ENCODE measurements at regions not wholly inside any gene's neighbourhood (a gene's known extent, or its start where the extent isn't known, plus 50 kb on each side); places are given as distances from the start of the nearest gene placed in this dataset.
A peak's percentile ranks its signal among the peaks of the same experiment; 100 is the strongest.

DNA sequence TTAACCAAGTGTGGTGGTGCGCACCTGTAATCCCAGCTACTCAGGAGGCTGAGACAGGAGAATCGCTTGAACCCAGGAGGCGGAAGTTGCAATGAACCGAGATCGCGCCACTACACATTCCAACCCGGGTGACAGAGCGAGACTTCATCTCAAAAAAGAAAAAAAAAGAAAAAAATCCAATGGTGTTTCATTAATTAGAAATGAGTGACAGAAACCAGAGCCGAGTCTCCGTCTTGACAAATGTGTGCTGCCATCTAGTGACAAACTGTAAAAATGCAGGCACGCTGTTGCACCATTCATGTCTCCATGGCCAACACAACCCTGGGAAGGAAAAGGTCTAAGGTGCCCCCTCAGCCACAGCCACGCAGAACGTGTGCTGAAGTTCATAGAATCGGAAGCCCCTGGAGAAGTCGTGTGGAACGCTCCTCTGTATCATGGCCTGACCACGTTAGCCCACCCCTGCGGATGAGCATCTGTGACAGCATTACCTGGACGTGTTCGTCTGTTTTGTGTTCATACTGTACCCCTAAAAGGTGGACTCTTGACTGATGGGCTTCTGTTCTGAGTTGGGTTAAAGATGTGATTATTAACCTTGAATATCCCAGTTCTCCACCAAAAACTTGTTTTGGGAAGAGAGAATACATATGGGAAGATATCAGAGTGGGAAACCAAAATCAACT, 94.9 kb downstream of the LYZL2 start (continued):
- TF ChIP-seq, protein P1, sequence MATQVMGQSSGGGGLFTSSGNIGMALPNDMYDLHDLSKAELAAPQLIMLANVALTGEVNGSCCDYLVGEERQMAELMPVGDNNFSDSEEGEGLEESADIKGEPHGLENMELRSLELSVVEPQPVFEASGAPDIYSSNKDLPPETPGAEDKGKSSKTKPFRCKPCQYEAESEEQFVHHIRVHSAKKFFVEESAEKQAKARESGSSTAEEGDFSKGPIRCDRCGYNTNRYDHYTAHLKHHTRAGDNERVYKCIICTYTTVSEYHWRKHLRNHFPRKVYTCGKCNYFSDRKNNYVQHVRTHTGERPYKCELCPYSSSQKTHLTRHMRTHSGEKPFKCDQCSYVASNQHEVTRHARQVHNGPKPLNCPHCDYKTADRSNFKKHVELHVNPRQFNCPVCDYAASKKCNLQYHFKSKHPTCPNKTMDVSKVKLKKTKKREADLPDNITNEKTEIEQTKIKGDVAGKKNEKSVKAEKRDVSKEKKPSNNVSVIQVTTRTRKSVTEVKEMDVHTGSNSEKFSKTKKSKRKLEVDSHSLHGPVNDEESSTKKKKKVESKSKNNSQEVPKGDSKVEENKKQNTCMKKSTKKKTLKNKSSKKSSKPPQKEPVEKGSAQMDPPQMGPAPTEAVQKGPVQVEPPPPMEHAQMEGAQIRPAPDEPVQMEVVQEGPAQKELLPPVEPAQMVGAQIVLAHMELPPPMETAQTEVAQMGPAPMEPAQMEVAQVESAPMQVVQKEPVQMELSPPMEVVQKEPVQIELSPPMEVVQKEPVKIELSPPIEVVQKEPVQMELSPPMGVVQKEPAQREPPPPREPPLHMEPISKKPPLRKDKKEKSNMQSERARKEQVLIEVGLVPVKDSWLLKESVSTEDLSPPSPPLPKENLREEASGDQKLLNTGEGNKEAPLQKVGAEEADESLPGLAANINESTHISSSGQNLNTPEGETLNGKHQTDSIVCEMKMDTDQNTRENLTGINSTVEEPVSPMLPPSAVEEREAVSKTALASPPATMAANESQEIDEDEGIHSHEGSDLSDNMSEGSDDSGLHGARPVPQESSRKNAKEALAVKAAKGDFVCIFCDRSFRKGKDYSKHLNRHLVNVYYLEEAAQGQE (IDR thresholded peaks at IDR 0.05; ENCODE audit: borderline replicate concordance) = peak; percentile 85
- TF ChIP-seq, protein P1 (CRISPR knock-in tag; IDR thresholded peaks at IDR 0.05; ENCODE audit: low read depth) = no peak
- TF ChIP-seq ARNT (IDR thresholded peaks at IDR 0.05) (no peak), CSDE1 (IDR thresholded peaks at IDR 0.05) (no peak), DACH1 (IDR thresholded peaks at IDR 0.05; ENCODE audit: partially characterized antibody) (peak; percentile 13), HLTF (IDR thresholded peaks at IDR 0.05) (0 out of 2 replicates have a peak, but pooled peaks have one; percentile 24), RAD21 (CRISPR knock-in tag; conservative IDR thresholded peaks at IDR 0.05 in 1 of 2, IDR thresholded peaks at IDR 0.05 in 1 of 2) (peak; percentile 84 to 93), CTBP1 (IDR thresholded peaks at IDR 0.05; ENCODE audit: borderline replicate concordance) (no peak), BRD9 (IDR thresholded peaks at IDR 0.05; ENCODE audit: low read depth, partially characterized antibody) (peak; percentile 37)

All from K562 (cell line).